K562 (cell line): ENCODE measurements at regions not wholly inside any gene's neighbourhood (a gene's known extent, or its start where the extent isn't known, plus 50 kb on each side); places are given as distances from the start of the nearest gene placed in this dataset.

ENCODE experiments used
- ATAC-seq: fragments of 200-7000 bp; cut with Tn5 transposase; 3 replicates; pipeline ENCODE4 v1.9.1; 2020; ENCODE audit warnings: moderate library complexity
- BruUV-seq: library from RNA; stranded (reverse); fragments of 400-500 nt; replicated peaks from 2 replicates; lab custom pipeline; 2021; lab: Mats Ljungman, UMichigan
- CTCF ChIA-PET: fragments of 300-600 bp; formaldehyde crosslinking; extraction: SDS; loops from one replicate; lab custom pipeline; 2021; ENCODE audit warnings: low intra/inter-chr PET ratio; lab: Yijun Ruan, JAX
- POLR2A ChIA-PET: fragments of 300-600, 350-650 bp; sonication (Branson Sonifier 250); formaldehyde crosslinking; extraction: SDS; loops from one replicate; lab custom pipeline; 2021; ENCODE audit warnings: antibody characterized with exemption, inconsistent platforms; lab: Yijun Ruan, JAX
- DNase-seq, 4 experiments: peaks; one replicate each; pipeline versions ENCODE4 v3.0.0 to v3.0.0-alpha.2; 2011 to 2018; ENCODE audit warnings: low spot score in 3 of 4, mixed read lengths in 3 of 4; ENCODE audit errors: extremely low read depth in 1 of 4
- FAIRE-seq: peaks from 2 replicates; lab custom pipeline; 2011; peaks lifted over from hg19 to GRCh38; lab: Jason Lieb, UNC
- H2AFZ ChIP-seq: 2 replicates; pipeline ENCODE4 v1.6.0; 2011; ENCODE audit warnings: low read depth, low read length, control low read depth, inconsistent platforms
- H3K27ac ChIP-seq: fragments of 200-600 bp; 3 replicates; pipeline ENCODE4 v1.8.0; 2011; ENCODE audit warnings: low read depth, mild to moderate bottlenecking, control low read depth, inconsistent platforms, low read length, moderate library complexity, mixed read lengths; ENCODE audit errors: extremely low read depth
- H3K27me3 ChIP-seq, 2 experiments: fragments of 300-600 bp in 1 of 2; 2 replicates in 1 of 2; 3 replicates in 1 of 2; pipeline versions ENCODE4 v1.6.0 to v1.8.0; 2011; ENCODE audit warnings: inconsistent platforms in 2 of 2, low read length in 2 of 2, mild to moderate bottlenecking in 1 of 2, mixed read lengths in 1 of 2, moderate library complexity in 1 of 2; ENCODE audit not compliant: control insufficient read depth in 2 of 2, insufficient read depth in 2 of 2
- H3K36me3 ChIP-seq: fragments of 300-600 bp; 3 replicates; pipeline ENCODE4 v1.8.0; 2011; ENCODE audit warnings: mild to moderate bottlenecking, low read length, inconsistent platforms; ENCODE audit not compliant: control insufficient read depth, insufficient read depth
- H3K4me1 ChIP-seq, 2 experiments: fragments of 200-600 bp in 1 of 2; replicated peaks in 1 of 2; 2 replicates in 1 of 2; 3 replicates in 1 of 2; pipeline versions ENCODE4 v1.5.1 to v1.8.0; 2011; ENCODE audit warnings: inconsistent platforms in 2 of 2, low read length in 2 of 2, mild to moderate bottlenecking in 1 of 2, mixed read lengths in 1 of 2, moderate library complexity in 1 of 2; ENCODE audit not compliant: control insufficient read depth in 2 of 2, insufficient read depth in 2 of 2
- H3K4me2 ChIP-seq: 2 replicates; pipeline ENCODE4 v1.6.1; 2011; ENCODE audit warnings: low read length, control low read depth, inconsistent platforms, mixed read lengths; ENCODE audit not compliant: insufficient read depth
- H3K4me3 ChIP-seq: fragments of 200-600 bp; sonication (generic), shearing (Covaris generic); 2 replicates; pipeline ENCODE4 v1.5.1; 2016; ENCODE audit warnings: control low read depth, inconsistent platforms
- H3K79me2 ChIP-seq: fragments of 200-600 bp; 3 replicates; pipeline ENCODE4 v1.8.0; 2011; ENCODE audit warnings: low read length, inconsistent platforms; ENCODE audit not compliant: control insufficient read depth, insufficient read depth
- H3K9ac ChIP-seq, 2 experiments: 2 replicates each; pipeline versions ENCODE4 v1.6.0 to v1.6.1; 2011; ENCODE audit warnings: low read depth in 2 of 2, low read length in 2 of 2, control low read depth in 1 of 2, inconsistent platforms in 1 of 2, mild to moderate bottlenecking in 1 of 2, mixed read lengths in 1 of 2; ENCODE audit not compliant: insufficient read depth in 1 of 2
- H3K9me1 ChIP-seq: one replicate; pipeline ENCODE4 v1.6.0; 2011; ENCODE audit warnings: inconsistent platforms, mild to moderate bottlenecking, low read length, moderate library complexity; ENCODE audit not compliant: control insufficient read depth, insufficient read depth
- H3K9me3 ChIP-seq: replicated peaks from 2 replicates; pipeline ENCODE4 v1.5.1; 2011; ENCODE audit warnings: low read depth, low read length, inconsistent platforms; ENCODE audit not compliant: control insufficient read depth, insufficient read depth
- H4K20me1 ChIP-seq: replicated peaks from 2 replicates; pipeline ENCODE4 v1.6.1; 2011; ENCODE audit warnings: low read length, inconsistent platforms, mixed read lengths; ENCODE audit not compliant: control insufficient read depth, insufficient read depth
- CGGBP1 ChIP-seq: fragments of 250-450 bp; sonication (Bioruptor Pico); IDR thresholded peaks from 2 replicates; pipeline ENCODE4 v1.9.0; 2021; ENCODE audit warnings: mild to moderate bottlenecking
- FOXA3 ChIP-seq, 2 experiments: fragments of 450-650 bp in 1 of 2; sonication (generic) in 1 of 2; formaldehyde crosslinking; IDR thresholded peaks in 1 of 2; conservative IDR thresholded peaks in 1 of 2; 2 replicates each; pipeline versions ENCODE4 v1.4.0 to v1.8.0; 2020 to 2022; ENCODE audit warnings: mild to moderate bottlenecking in 2 of 2, missing genetic modification reagents in 1 of 2
- MIER1 ChIP-seq: fragments of 450-650 bp; IDR thresholded peaks from 2 replicates; pipeline ENCODE4 v1.6.1; 2016; ENCODE audit warnings: antibody characterized with exemption, mild to moderate bottlenecking, low read depth
- RUNX1 ChIP-seq: sonication (generic); IDR thresholded peaks from 2 replicates; pipeline ENCODE4 v1.6.1; 2016; ENCODE audit warnings: antibody characterized with exemption, low read depth
- SMAD2 ChIP-seq: fragments of 150-350 bp; IDR thresholded peaks from 2 replicates; pipeline ENCODE4 v1.6.1; 2014; ENCODE audit warnings: low read depth, mild to moderate bottlenecking, low read length
- ZHX1 ChIP-seq: fragments of 150-350 bp; conservative IDR thresholded peaks from 2 replicates; pipeline ENCODE4 v1.6.1; 2014; ENCODE audit warnings: low read length
- ZNF592 ChIP-seq: fragments of 450-650 bp; IDR thresholded peaks from 2 replicates; pipeline ENCODE4 v1.6.1; 2017; ENCODE audit warnings: antibody characterized with exemption, mild to moderate bottlenecking
- WGBS: fragments of 100-300 bp; shearing (Covaris generic); methylation state at CpG from one replicate; pipeline ENCODE4 v1.1.6; 2016; ENCODE audit warnings: low coverage, mixed read lengths; ENCODE audit not compliant: insufficient coverage; ENCODE audit errors: missing lambda C conversion rate; 5-methylcytosine and 5-hydroxymethylcytosine counted together
- in situ Hi-C: fragments of 300-500 bp; cut with MboI; formaldehyde crosslinking; loops from 4 replicates; pipeline ENCODE4 v1.15.0; 2018; ENCODE audit warnings: inconsistent platforms, mixed read lengths
- intact Hi-C: fragments of 100-400 bp; cut with micrococcal nuclease; formaldehyde crosslinking; loops from 2 replicates; pipeline ENCODE4 v1.14.2; 2022

- DNase-seq (no peak), FAIRE-seq (no peak), ATAC-seq (no peak)
- 0% methylated on average over 2 of the region's 2 CpGs for WGBS
- Histone ChIP-seq H3K9me1 (no peaks in the 10 kb centered on the region), H4K20me1 (no peaks in the 10 kb centered on the region), H3K27ac (no peak overlapping the region), H2AFZ (no peak overlapping the region), H3K4me1 (no peaks in the 10 kb centered on the region), H3K36me3 (no peaks in the 10 kb centered on the region), H3K4me3 (no peak overlapping the region), H3K9ac (no peak overlapping the region), H3K9me3 (no peaks in the 10 kb centered on the region), H3K4me2 (no peak overlapping the region), H3K79me2 (no peaks in the 10 kb centered on the region), H3K27me3 (no peaks in the 10 kb centered on the region; a peak in 1 of 5 replicates)
- intact Hi-C loops = no loop called here
- in situ Hi-C loops = no loop called here
- no peak for TF ChIP-seq CGGBP1
- TF ChIP-seq MIER1 = no peak
- no peak for TF ChIP-seq RUNX1
- no peak for TF ChIP-seq ZNF592
- no peak for TF ChIP-seq ZHX1
- TF ChIP-seq SMAD2 = no peak
- TF ChIP-seq FOXA3 (CRISPR knock-in tag; conservative IDR thresholded peaks at IDR 0.05 in 1 of 2, IDR thresholded peaks at IDR 0.05 in 1 of 2) = no peak
- BruUV-seq = no TSS peak
- CTCF ChIA-PET = no interaction called here
- POLR2A ChIA-PET = no interaction called here
Measured at GRCh38 chr15:26145796-26146195, 282.7 kb upstream of the ATP10A start.
